ENCODE measurements at regions not wholly inside any gene's neighbourhood (a gene's known extent, or its start where the extent isn't known, plus 50 kb on each side); places are given as distances from the start of the nearest gene placed in this dataset.
A peak's percentile ranks its signal among the peaks of the same experiment; 100 is the strongest.

- H3K4me3 ChIP-seq: no peak overlapping the region
- TF ChIP-seq MAFK (IDR thresholded peaks at IDR 0.05; ENCODE audit: partially characterized antibody) (peak; percentile 82), SMC3 (IDR thresholded peaks at IDR 0.05) (peak; percentile 42; the same call in 2 of the 3 replicates), NPAS2 (CRISPR knock-in tag; IDR thresholded peaks at IDR 0.05; ENCODE audit: borderline replicate concordance) (no peak), NFE2L2 (conservative IDR thresholded peaks at IDR 0.05; ENCODE audit: low read length) (no peak), CTCF (IDR thresholded peaks at IDR 0.05) (peak; percentile 69), JUN (IDR thresholded peaks at IDR 0.05) (no peak), RAD21 (conservative IDR thresholded peaks at IDR 0.05 in 1 of 2, IDR thresholded peaks at IDR 0.05 in 1 of 2) (peak; percentile 59 to 67; a peak in 4 of 5 replicates), EHF (CRISPR knock-in tag; IDR thresholded peaks at IDR 0.05) (no peak), CEBPB (IDR thresholded peaks at IDR 0.05) (no peak), JUNB (IDR thresholded peaks at IDR 0.05) (no peak)
- TF ChIP-seq, protein P1, sequence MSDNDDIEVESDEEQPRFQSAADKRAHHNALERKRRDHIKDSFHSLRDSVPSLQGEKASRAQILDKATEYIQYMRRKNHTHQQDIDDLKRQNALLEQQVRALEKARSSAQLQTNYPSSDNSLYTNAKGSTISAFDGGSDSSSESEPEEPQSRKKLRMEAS (IDR thresholded peaks at IDR 0.05): no peak
- ChIA-PET CTCF (interaction anchor here (0.7 to 2.1 kb wide), 3 partner anchors 8 to 1000 kb away, joined by 3 to 7 read pairs (median 3); no protein-coding TSS in a partner anchor), POLR2A (no interaction called here)
- H3K27ac ChIP-seq: no peak overlapping the region
- ATAC-seq (peak in 1 of 2 experiments; percentile 52; a peak in 2 of 6 replicates), DNase-seq (ENCODE audit: low read depth in 1 of 2, low spot score in 1 of 2) (peak in 1 of 2 experiments; percentile 31), FAIRE-seq (no peak)
- WGBS (ENCODE audit: missing lambda C conversion rate): 7% methylated on average over 6 of the region's 6 CpGs
- H3K4me1 ChIP-seq: no peaks in the 10 kb centered on the region
- no peaks in the 10 kb centered on the region for H3K9me3 ChIP-seq
- peak overlapping the region; percentile 56 for H3K4me2 ChIP-seq
These were observed 220.1 kb downstream of the PPP1R3A start for GRCh38 chr7:113698556-113699220.

GRCh38 chr7:113694149-113694548 is 224.7 kb downstream of the PPP1R3A start:
- no peak for FAIRE-seq
- TF ChIP-seq HEYL (CRISPR knock-in tag; IDR thresholded peaks at IDR 0.05) (no peak), CTCF (IDR thresholded peaks at IDR 0.05) (no peak), CBX8 (IDR thresholded peaks at IDR 0.05) (no peak), ZNF302 (CRISPR knock-in tag; IDR thresholded peaks at IDR 0.05) (no peak), FOSL2 (IDR thresholded peaks at IDR 0.05) (no peak), FOSL2 (CRISPR knock-in tag; IDR thresholded peaks at IDR 0.05) (no peak), KDM5A (IDR thresholded peaks at IDR 0.05) (no peak), KDM1A (IDR thresholded peaks at IDR 0.05; ENCODE audit: low read depth) (no peak), MYC (IDR thresholded peaks at IDR 0.05; ENCODE audit: borderline replicate concordance, low read length) (no peak), NPAS2 (CRISPR knock-in tag; IDR thresholded peaks at IDR 0.05; ENCODE audit: borderline replicate concordance) (no peak), RCOR1 (IDR thresholded peaks at IDR 0.05; ENCODE audit: low read depth, low read length) (no peak)
- TF ChIP-seq, protein P2, sequence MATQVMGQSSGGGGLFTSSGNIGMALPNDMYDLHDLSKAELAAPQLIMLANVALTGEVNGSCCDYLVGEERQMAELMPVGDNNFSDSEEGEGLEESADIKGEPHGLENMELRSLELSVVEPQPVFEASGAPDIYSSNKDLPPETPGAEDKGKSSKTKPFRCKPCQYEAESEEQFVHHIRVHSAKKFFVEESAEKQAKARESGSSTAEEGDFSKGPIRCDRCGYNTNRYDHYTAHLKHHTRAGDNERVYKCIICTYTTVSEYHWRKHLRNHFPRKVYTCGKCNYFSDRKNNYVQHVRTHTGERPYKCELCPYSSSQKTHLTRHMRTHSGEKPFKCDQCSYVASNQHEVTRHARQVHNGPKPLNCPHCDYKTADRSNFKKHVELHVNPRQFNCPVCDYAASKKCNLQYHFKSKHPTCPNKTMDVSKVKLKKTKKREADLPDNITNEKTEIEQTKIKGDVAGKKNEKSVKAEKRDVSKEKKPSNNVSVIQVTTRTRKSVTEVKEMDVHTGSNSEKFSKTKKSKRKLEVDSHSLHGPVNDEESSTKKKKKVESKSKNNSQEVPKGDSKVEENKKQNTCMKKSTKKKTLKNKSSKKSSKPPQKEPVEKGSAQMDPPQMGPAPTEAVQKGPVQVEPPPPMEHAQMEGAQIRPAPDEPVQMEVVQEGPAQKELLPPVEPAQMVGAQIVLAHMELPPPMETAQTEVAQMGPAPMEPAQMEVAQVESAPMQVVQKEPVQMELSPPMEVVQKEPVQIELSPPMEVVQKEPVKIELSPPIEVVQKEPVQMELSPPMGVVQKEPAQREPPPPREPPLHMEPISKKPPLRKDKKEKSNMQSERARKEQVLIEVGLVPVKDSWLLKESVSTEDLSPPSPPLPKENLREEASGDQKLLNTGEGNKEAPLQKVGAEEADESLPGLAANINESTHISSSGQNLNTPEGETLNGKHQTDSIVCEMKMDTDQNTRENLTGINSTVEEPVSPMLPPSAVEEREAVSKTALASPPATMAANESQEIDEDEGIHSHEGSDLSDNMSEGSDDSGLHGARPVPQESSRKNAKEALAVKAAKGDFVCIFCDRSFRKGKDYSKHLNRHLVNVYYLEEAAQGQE (IDR thresholded peaks at IDR 0.05): no peak
- no peaks in the 10 kb centered on the region for H3K9me3 ChIP-seq
- ChIA-PET POLR2A (no interaction called here), CTCF (interaction anchor here (1.7 to 2.0 kb wide), 2 partner anchors 10 to 16 kb away, joined by 4 to 5 read pairs; no protein-coding TSS in a partner anchor)
- no peak overlapping the region for H3K4me2 ChIP-seq
- H3K27ac ChIP-seq: no peak overlapping the region
- no peak for DNase-seq (ENCODE audit: low read depth in 1 of 2, low spot score in 1 of 2)
- H3K4me1 ChIP-seq: no peaks in the 10 kb centered on the region
- H3K4me3 ChIP-seq: no peak overlapping the region
- ATAC-seq: no peak
- 8% methylated on average over 1 of the region's 1 CpG for WGBS (ENCODE audit: missing lambda C conversion rate)

Data from A549 (cell line).